ENCODE measurements at regions not wholly inside any gene's neighbourhood (a gene's known extent, or its start where the extent isn't known, plus 50 kb on each side); places are given as distances from the start of the nearest gene placed in this dataset.

- H3K4me1 ChIP-seq: no peaks in the 10 kb centered on the region
- H3K4me3 ChIP-seq: no peak overlapping the region
- DNase-seq: no peak
- no peak for TF ChIP-seq CTCF (IDR thresholded peaks at IDR 0.05; ENCODE audit: borderline replicate concordance)
- H3K9me3 ChIP-seq (replicated peaks): no peaks in the 10 kb centered on the region
- no peaks in the 10 kb centered on the region for H3K36me3 ChIP-seq
- intact Hi-C loops (cut with micrococcal nuclease): no loop called here
- no peak overlapping the region for H3K27ac ChIP-seq (replicated peaks)
- peaks cover 3% of the 10 kb centered on the region for H3K27me3 ChIP-seq (ENCODE audit: low read depth)
Observed at GRCh38 chr5:53206562-53206961, 97.0 kb upstream of the MOCS2 start.

GRCh38 chr5:53211799-53212198 lies 102.2 kb upstream of the MOCS2 start:
- H3K27me3 ChIP-seq (ENCODE audit: low read depth): no peaks in the 10 kb centered on the region
- no peak for DNase-seq
- intact Hi-C loops (cut with micrococcal nuclease): no loop called here
- no peak overlapping the region for H3K4me3 ChIP-seq
- no peak for TF ChIP-seq CTCF (IDR thresholded peaks at IDR 0.05; ENCODE audit: borderline replicate concordance)
- peaks cover 11% of the 10 kb centered on the region for H3K9me3 ChIP-seq (replicated peaks)
- H3K4me1 ChIP-seq: no peaks in the 10 kb centered on the region
- H3K27ac ChIP-seq (replicated peaks): no peak overlapping the region
- no peaks in the 10 kb centered on the region for H3K36me3 ChIP-seq

GRCh38 chr5:53219174-53219573 lies 109.6 kb upstream of the MOCS2 start:
- TF ChIP-seq CTCF (IDR thresholded peaks at IDR 0.05; ENCODE audit: borderline replicate concordance): no peak
- Histone ChIP-seq H3K4me1 (no peaks in the 10 kb centered on the region), H3K27me3 (ENCODE audit: low read depth) (no peaks in the 10 kb centered on the region), H3K4me3 (no peak overlapping the region), H3K36me3 (no peaks in the 10 kb centered on the region), H3K27ac (replicated peaks) (no peak overlapping the region), H3K9me3 (replicated peaks) (peaks cover 18% of the 10 kb centered on the region)
- intact Hi-C loops (cut with micrococcal nuclease): no loop called here
- DNase-seq: no peak

GRCh38 chr5:53219610-53220009 lies 110.1 kb upstream of the MOCS2 start:
- H3K27me3 ChIP-seq (ENCODE audit: low read depth): no peaks in the 10 kb centered on the region
- no peaks in the 10 kb centered on the region for H3K36me3 ChIP-seq
- no peak overlapping the region for H3K4me3 ChIP-seq
- H3K27ac ChIP-seq (replicated peaks): no peak overlapping the region
- H3K9me3 ChIP-seq (replicated peaks): peaks cover 18% of the 10 kb centered on the region
- no peaks in the 10 kb centered on the region for H3K4me1 ChIP-seq
- TF ChIP-seq CTCF (IDR thresholded peaks at IDR 0.05; ENCODE audit: borderline replicate concordance): no peak
- no peak for DNase-seq
- intact Hi-C loops (cut with micrococcal nuclease): no loop called here

GRCh38 chr5:53233645-53234405 lies 124.3 kb upstream of the MOCS2 start:
- Histone ChIP-seq H3K27me3 (ENCODE audit: low read depth) (no peaks in the 10 kb centered on the region), H3K9me3 (replicated peaks) (peaks cover 22% of the 10 kb centered on the region), H3K4me1 (no peaks in the 10 kb centered on the region), H3K4me3 (no peak overlapping the region), H3K36me3 (no peaks in the 10 kb centered on the region), H3K27ac (replicated peaks) (no peak overlapping the region)
- no peak for DNase-seq
- TF ChIP-seq CTCF (IDR thresholded peaks at IDR 0.05; ENCODE audit: borderline replicate concordance): no peak
- intact Hi-C loops (cut with micrococcal nuclease): no loop called here

Measured in left ventricle myocardium inferior (tissue), 1 donor.